ENCODE measurements at regions not wholly inside any gene's neighbourhood (a gene's known extent, or its start where the extent isn't known, plus 50 kb on each side); places are given as distances from the start of the nearest gene placed in this dataset.

- Mint-ChIP-seq H3K4me1 (peaks cover 17% of the 10 kb centered on the region), H3K36me3 (ENCODE audit: low read depth) (no peaks in the 10 kb centered on the region), H3K27ac (ENCODE audit: unreplicated experiment) (no peak overlapping the region), H3K9me3 (no peaks in the 10 kb centered on the region), H3K27me3 (ENCODE audit: low read depth) (no peaks in the 10 kb centered on the region), H3K4me3 (no peak overlapping the region)
- DNase-seq (ENCODE audit: low read depth, low spot score) = no peak
- no peak for TF ChIP-seq CTCF (conservative IDR thresholded peaks at IDR 0.05)
Observed at GRCh38 chr3:30289766-30290165, 316.6 kb upstream of the TGFBR2 start.

DNA sequence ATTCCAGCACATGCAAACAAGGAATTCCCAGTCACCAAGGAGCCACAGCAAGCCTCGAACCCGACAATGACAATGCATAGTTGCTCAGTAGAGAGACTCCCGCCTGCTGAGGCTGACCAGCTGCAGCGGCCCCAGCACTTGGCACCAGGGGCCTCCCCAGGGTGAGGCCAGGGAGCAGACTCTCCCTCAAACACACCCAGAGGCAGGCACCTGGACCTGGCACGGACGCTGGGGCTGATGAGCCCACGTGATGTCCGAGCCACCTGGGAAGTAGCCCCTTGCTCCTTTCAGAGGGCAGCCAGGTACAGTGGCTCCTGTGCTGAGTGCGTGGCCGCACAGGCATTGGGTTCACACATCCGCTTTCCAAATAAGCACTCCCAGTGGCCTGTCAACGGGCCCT, 315.9 kb upstream of the TGFBR2 start:
- TF ChIP-seq CTCF (conservative IDR thresholded peaks at IDR 0.05) = no peak
- Mint-ChIP-seq H3K27me3 (ENCODE audit: low read depth) (no peaks in the 10 kb centered on the region), H3K36me3 (ENCODE audit: low read depth) (no peaks in the 10 kb centered on the region)

DNA sequence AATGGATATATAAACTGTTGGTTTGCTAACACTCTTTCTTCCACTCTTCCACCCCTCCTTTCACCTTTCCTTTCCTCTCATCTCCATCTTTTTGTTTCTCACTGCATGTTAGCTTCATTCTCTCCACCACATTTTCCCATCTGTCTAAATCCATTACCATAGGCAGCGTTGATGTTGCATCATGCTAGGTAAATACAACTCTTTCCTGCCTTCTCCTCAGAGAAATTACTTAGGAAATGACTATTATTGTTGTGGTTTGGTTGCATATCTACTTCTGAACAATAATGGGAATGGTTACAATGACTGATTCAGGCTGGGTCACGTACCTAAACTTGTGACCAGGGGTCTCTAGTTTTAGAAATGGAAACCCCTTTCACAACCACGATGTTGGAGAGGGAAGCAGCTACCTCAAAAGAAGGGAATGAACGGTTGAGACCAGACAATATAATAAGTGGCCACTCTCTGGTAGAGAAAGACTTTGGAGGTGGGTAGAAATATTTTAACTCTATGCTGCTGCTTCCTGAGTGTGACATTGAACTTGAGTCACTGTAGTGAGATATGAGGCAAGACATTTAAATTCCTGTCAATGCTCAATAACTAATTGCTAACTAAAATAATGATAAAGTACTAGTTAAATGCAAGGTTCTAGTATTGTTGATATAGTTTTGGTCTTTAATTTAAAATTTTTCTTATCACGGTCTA, 314.1 kb upstream of the TGFBR2 start:
- DNase-seq (ENCODE audit: low read depth, low spot score) = no peak
- no peak overlapping the region for H3K27ac Mint-ChIP-seq (ENCODE audit: unreplicated experiment)
- no peaks in the 10 kb centered on the region for H3K9me3 Mint-ChIP-seq
- no peaks in the 10 kb centered on the region for H3K27me3 Mint-ChIP-seq (ENCODE audit: low read depth)
- no peak overlapping the region for H3K4me3 Mint-ChIP-seq
- no peaks in the 10 kb centered on the region for H3K36me3 Mint-ChIP-seq (ENCODE audit: low read depth)
- H3K4me1 Mint-ChIP-seq = peaks cover 5% of the 10 kb centered on the region
- TF ChIP-seq CTCF (conservative IDR thresholded peaks at IDR 0.05) = no peak

More for the DNA sequence above, 315.9 kb upstream of the TGFBR2 start:
- H3K4me1 Mint-ChIP-seq = peaks cover 14% of the 10 kb centered on the region
- H3K9me3 Mint-ChIP-seq = no peaks in the 10 kb centered on the region
- no peak for DNase-seq (ENCODE audit: low read depth, low spot score)
- no peak overlapping the region for H3K27ac Mint-ChIP-seq (ENCODE audit: unreplicated experiment)
- H3K4me3 Mint-ChIP-seq = no peak overlapping the region

GRCh38 chr3:30293621-30294240, 312.7 kb upstream of the TGFBR2 start:
- TF ChIP-seq CTCF (conservative IDR thresholded peaks at IDR 0.05) = no peak
- no peak for DNase-seq (ENCODE audit: low read depth, low spot score)
- no peaks in the 10 kb centered on the region for H3K9me3 Mint-ChIP-seq
- no peaks in the 10 kb centered on the region for H3K27me3 Mint-ChIP-seq (ENCODE audit: low read depth)
- no peak overlapping the region for H3K27ac Mint-ChIP-seq (ENCODE audit: unreplicated experiment)
- H3K4me1 Mint-ChIP-seq = peaks cover under 1% of the 10 kb centered on the region
- no peaks in the 10 kb centered on the region for H3K36me3 Mint-ChIP-seq (ENCODE audit: low read depth)
- H3K4me3 Mint-ChIP-seq = no peak overlapping the region

DNA sequence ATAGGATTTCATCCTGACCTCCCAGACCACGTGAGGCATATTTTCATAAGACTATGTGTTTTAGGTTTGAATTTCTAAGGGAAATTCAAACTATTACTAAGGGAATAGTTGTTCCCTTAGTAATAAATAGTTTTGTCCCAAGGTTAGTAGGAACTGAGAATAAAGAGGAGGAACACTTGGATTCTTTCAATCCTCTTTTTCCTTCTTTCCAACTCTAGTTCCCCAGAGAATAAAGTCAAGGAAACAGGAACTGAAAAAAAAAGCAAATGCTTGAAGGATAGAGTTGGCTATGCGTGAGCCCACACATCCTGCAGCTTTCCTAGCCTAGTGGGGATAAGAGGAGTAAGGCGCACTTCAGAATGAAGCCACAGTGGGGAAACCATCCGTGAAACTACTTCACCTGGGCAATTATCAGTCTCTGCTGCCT, 312.1 kb upstream of the TGFBR2 start:
- Mint-ChIP-seq H3K36me3 (ENCODE audit: low read depth) (no peaks in the 10 kb centered on the region), H3K27me3 (ENCODE audit: low read depth) (no peaks in the 10 kb centered on the region), H3K4me1 (no peaks in the 10 kb centered on the region), H3K4me3 (no peak overlapping the region), H3K9me3 (no peaks in the 10 kb centered on the region), H3K27ac (ENCODE audit: unreplicated experiment) (no peak overlapping the region)
- DNase-seq (ENCODE audit: low read depth, low spot score) = no peak
- no peak for TF ChIP-seq CTCF (conservative IDR thresholded peaks at IDR 0.05)
